SK-N-SH (cell line): ENCODE measurements at regions not wholly inside any gene's neighbourhood (a gene's known extent, or its start where the extent isn't known, plus 50 kb on each side); places are given as distances from the start of the nearest gene placed in this dataset.

Experiments used
- CTCF ChIA-PET: fragments of 300-600, 350-600 bp; formaldehyde crosslinking; extraction: SDS; loops from one replicate; lab custom pipeline; 2021; lab: Yijun Ruan, JAX
- POLR2A ChIA-PET: fragments of 350-600 bp; sonication (Branson Sonifier 250); formaldehyde crosslinking; extraction: SDS; loops from one replicate; lab custom pipeline; 2020; ENCODE audit warnings: antibody characterized with exemption, inconsistent platforms; lab: Yijun Ruan, JAX
- DNase-seq: peaks from one replicate; pipeline ENCODE4 v3.0.0; 2012
- H2AFZ ChIP-seq: fragments of 200-600 bp; sonication (generic); 2 replicates; pipeline ENCODE4 v1.8.1; 2016; ENCODE audit warnings: antibody characterized with exemption, mild to moderate bottlenecking, low read depth
- H3F3A ChIP-seq: fragments of 200-600 bp; sonication (generic); replicated peaks from 2 replicates; pipeline ENCODE3; 2016; ENCODE audit warnings: antibody characterized with exemption, mild to moderate bottlenecking; ENCODE audit not compliant: insufficient read depth
- H3K27ac ChIP-seq, 2 experiments: fragments of 200-500 bp in 1 of 2; fragments of 200-600 bp in 1 of 2; sonication (Bioruptor generic) in 1 of 2; sonication (generic), shearing (Covaris generic) in 1 of 2; 2 replicates each; pipeline versions ENCODE4 v1.5.1 to v1.6.1; 2014 to 2016; ENCODE audit warnings: low read depth in 2 of 2, inconsistent platforms in 1 of 2, low read length in 1 of 2, mild to moderate bottlenecking in 1 of 2, mixed read lengths in 1 of 2
- H3K27me3 ChIP-seq: fragments of 200-600 bp; sonication (generic), shearing (Covaris generic); 2 replicates; pipeline ENCODE4 v1.6.1; 2016; ENCODE audit warnings: mixed run types; ENCODE audit not compliant: insufficient read depth
- H3K36me3 ChIP-seq, 2 experiments: fragments of 200-500 bp in 1 of 2; fragments of 200-600 bp in 1 of 2; sonication (Bioruptor generic) in 1 of 2; sonication (generic) in 1 of 2; replicated peaks in 1 of 2; 2 replicates each; pipeline versions ENCODE3 to v1.5.1; 2014 to 2016; ENCODE audit warnings: low read length in 1 of 2, mild to moderate bottlenecking in 1 of 2; ENCODE audit not compliant: insufficient read depth in 2 of 2, control insufficient read depth in 1 of 2
- H3K4me1 ChIP-seq, 2 experiments: fragments of 200-500 bp in 1 of 2; fragments of 200-600 bp in 1 of 2; sonication (Bioruptor generic) in 1 of 2; sonication (generic), shearing (Covaris generic) in 1 of 2; 2 replicates each; pipeline versions ENCODE4 v1.5.1 to v1.6.1; 2014 to 2016; ENCODE audit warnings: low read depth in 1 of 2, low read length in 1 of 2, mixed run types in 1 of 2; ENCODE audit not compliant: insufficient read depth in 2 of 2, control insufficient read depth in 1 of 2
- H3K4me2 ChIP-seq: fragments of 200-600 bp; sonication (generic), shearing (Covaris generic); 2 replicates; pipeline ENCODE4 v1.6.1; 2017; ENCODE audit warnings: mixed run types
- H3K4me3 ChIP-seq, 2 experiments: fragments of 200-500 bp in 1 of 2; fragments of 200-600 bp in 1 of 2; sonication (Bioruptor generic) in 1 of 2; sonication (generic), shearing (Covaris generic) in 1 of 2; 2 replicates each; pipeline versions ENCODE4 v1.5.1 to v1.8.1; 2014 to 2016; ENCODE audit warnings: low read depth in 2 of 2, inconsistent platforms in 1 of 2, low read length in 1 of 2, mild to moderate bottlenecking in 1 of 2, mixed read lengths in 1 of 2, moderate library complexity in 1 of 2
- H3K79me2 ChIP-seq: fragments of 200-600 bp; sonication (generic); 2 replicates; pipeline ENCODE4 v1.8.1; 2017; ENCODE audit warnings: mild to moderate bottlenecking; ENCODE audit not compliant: insufficient read depth
- H3K9ac ChIP-seq: fragments of 200-600 bp; sonication (generic); 2 replicates; pipeline ENCODE4 v1.6.1; 2017; ENCODE audit warnings: mixed run types
- H3K9me2 ChIP-seq: fragments of 200-600 bp; sonication (generic); 2 replicates; pipeline ENCODE4 v1.6.1; 2017; ENCODE audit warnings: mixed run types
- H3K9me3 ChIP-seq: fragments of 200-600 bp; sonication (generic); 2 replicates; pipeline ENCODE4 v1.6.1; 2017; ENCODE audit warnings: mixed run types, mild to moderate bottlenecking, moderate library complexity
- H4K20me1 ChIP-seq: fragments of 200-600 bp; sonication (generic); 2 replicates; pipeline ENCODE4 v1.6.1; 2017; ENCODE audit warnings: mild to moderate bottlenecking, mixed run types; ENCODE audit not compliant: insufficient read depth
- CHD2 ChIP-seq: fragments of 150-350 bp; IDR thresholded peaks from 2 replicates; pipeline ENCODE4 v1.6.1; 2018; ENCODE audit warnings: low read length; ENCODE audit not compliant: partially characterized antibody
- EP300 ChIP-seq, 2 experiments: IDR thresholded peaks; 2 replicates each; pipeline versions ENCODE4 v1.4.0 to v1.6.1; 2012; ENCODE audit warnings: borderline replicate concordance in 1 of 2, low read depth in 1 of 2, low read length in 1 of 2
- EZH2phosphoT487 ChIP-seq: fragments of 200-600 bp; sonication (generic); IDR thresholded peaks from 2 replicates; pipeline ENCODE4 v1.6.1; 2017; ENCODE audit warnings: low read depth, mixed run types, mild to moderate bottlenecking, antibody characterized with exemption, moderate library complexity, borderline replicate concordance
- FOXJ3 ChIP-seq: sonication (generic); formaldehyde crosslinking; IDR thresholded peaks from 2 replicates; pipeline ENCODE4 v1.5.1; 2020; ENCODE audit warnings: mild to moderate bottlenecking, missing genetic modification reagents
- GATA2 ChIP-seq: sonication (generic); formaldehyde crosslinking; IDR thresholded peaks from 2 replicates; pipeline ENCODE4 v1.5.0; 2020; ENCODE audit warnings: mild to moderate bottlenecking, missing genetic modification reagents
- JUND ChIP-seq: IDR thresholded peaks from 2 replicates; pipeline ENCODE4 v1.4.0; 2012
- MXI1 ChIP-seq: IDR thresholded peaks from 2 replicates; pipeline ENCODE4 v1.6.1; 2012; ENCODE audit warnings: mild to moderate bottlenecking, low read depth, low read length, improper control_type of control experiment
- NFIC ChIP-seq: IDR thresholded peaks from 2 replicates; pipeline ENCODE4 v1.4.0; 2012; ENCODE audit warnings: borderline replicate concordance
- NRF1 ChIP-seq: IDR thresholded peaks from 2 replicates; pipeline ENCODE4 v1.6.1; 2012; ENCODE audit warnings: low read depth, mild to moderate bottlenecking, low read length
- POLR2AphosphoS5 ChIP-seq: IDR thresholded peaks from 2 replicates; pipeline ENCODE4 v1.6.1; 2012; ENCODE audit warnings: low read depth, low read length
- RCOR1 ChIP-seq: fragments of 150-350 bp; IDR thresholded peaks from 2 replicates; pipeline ENCODE4 v1.6.1; 2017; ENCODE audit warnings: antibody characterized with exemption, low read length
- RFX5 ChIP-seq: IDR thresholded peaks from 2 replicates; pipeline ENCODE4 v1.6.1; 2012; ENCODE audit warnings: mild to moderate bottlenecking, improper control_type of control experiment, low read length
- SIN3A ChIP-seq: IDR thresholded peaks from 2 replicates; pipeline ENCODE4 v1.6.1; 2012; ENCODE audit warnings: low read depth, mild to moderate bottlenecking, low read length, moderate library complexity, borderline replicate concordance
- USF1 ChIP-seq: IDR thresholded peaks from 2 replicates; pipeline ENCODE4 v1.4.0; 2012; ENCODE audit warnings: low read depth, borderline replicate concordance
- WGBS: methylation state at CpG from one replicate; pipeline ENCODE4 v1.1.6; 2017; ENCODE audit warnings: low lambda C conversion rate; 5-methylcytosine and 5-hydroxymethylcytosine counted together
- TF ChIP-seq, protein P1 (sequence below): IDR thresholded peaks from 2 replicates; pipeline ENCODE4 v1.4.0; 2012; ENCODE audit warnings: low read depth, borderline replicate concordance
- TF ChIP-seq, protein P2 (sequence below): fragments of 200-600 bp; sonication (generic); IDR thresholded peaks from 2 replicates; pipeline ENCODE4 v1.6.1; 2017; ENCODE audit warnings: antibody characterized with exemption, mild to moderate bottlenecking, moderate library complexity
- TF ChIP-seq, protein P3 (sequence below): fragments of 150-350 bp; IDR thresholded peaks from 2 replicates; pipeline ENCODE4 v1.6.1; 2017; ENCODE audit warnings: antibody characterized with exemption, low read length, low read depth, borderline replicate concordance
- TF ChIP-seq, protein P4 (sequence below): IDR thresholded peaks from 2 replicates; pipeline ENCODE4; 2012

- Histone ChIP-seq H3F3A (no peaks in the 10 kb centered on the region), H3K36me3 (no peaks in the 10 kb centered on the region), H3K9ac (no peak overlapping the region), H3K9me2 (no peaks in the 10 kb centered on the region), H3K4me1 (no peaks in the 10 kb centered on the region; a peak in 1 of 4 replicates), H4K20me1 (no peaks in the 10 kb centered on the region), H3K4me2 (no peak overlapping the region), H3K79me2 (no peaks in the 10 kb centered on the region), H3K4me3 (no peak overlapping the region), H2AFZ (no peak overlapping the region), H3K27me3 (no peaks in the 10 kb centered on the region), H3K27ac (no peak overlapping the region), H3K9me3 (no peaks in the 10 kb centered on the region)
- CTCF ChIA-PET, result interaction anchor here (1.4 to 4.9 kb wide), 3 partner anchors 11 to 364 kb away, joined by 4 to 21 read pairs (median 5); no protein-coding TSS in a partner anchor
- POLR2A ChIA-PET, result no interaction called here
- TF ChIP-seq EP300 (IDR thresholded peaks at IDR 0.05; ENCODE audit: borderline replicate concordance in 1 of 2, low read depth in 1 of 2, low read length in 1 of 2), result peak in 1 of 2 experiments; percentile 66; a peak in 1 of 4 replicates
- TF ChIP-seq NFIC, result no peak
- no peak for TF ChIP-seq MXI1
- TF ChIP-seq SIN3A, result no peak
- peak; percentile 87 for TF ChIP-seq RCOR1
- peak; percentile 93 for TF ChIP-seq GATA2 (CRISPR knock-in tag)
- no peak for TF ChIP-seq EZH2phosphoT487
- TF ChIP-seq NRF1, result no peak
- no peak for TF ChIP-seq JUND
- no peak for TF ChIP-seq POLR2AphosphoS5
- TF ChIP-seq, protein P1, sequence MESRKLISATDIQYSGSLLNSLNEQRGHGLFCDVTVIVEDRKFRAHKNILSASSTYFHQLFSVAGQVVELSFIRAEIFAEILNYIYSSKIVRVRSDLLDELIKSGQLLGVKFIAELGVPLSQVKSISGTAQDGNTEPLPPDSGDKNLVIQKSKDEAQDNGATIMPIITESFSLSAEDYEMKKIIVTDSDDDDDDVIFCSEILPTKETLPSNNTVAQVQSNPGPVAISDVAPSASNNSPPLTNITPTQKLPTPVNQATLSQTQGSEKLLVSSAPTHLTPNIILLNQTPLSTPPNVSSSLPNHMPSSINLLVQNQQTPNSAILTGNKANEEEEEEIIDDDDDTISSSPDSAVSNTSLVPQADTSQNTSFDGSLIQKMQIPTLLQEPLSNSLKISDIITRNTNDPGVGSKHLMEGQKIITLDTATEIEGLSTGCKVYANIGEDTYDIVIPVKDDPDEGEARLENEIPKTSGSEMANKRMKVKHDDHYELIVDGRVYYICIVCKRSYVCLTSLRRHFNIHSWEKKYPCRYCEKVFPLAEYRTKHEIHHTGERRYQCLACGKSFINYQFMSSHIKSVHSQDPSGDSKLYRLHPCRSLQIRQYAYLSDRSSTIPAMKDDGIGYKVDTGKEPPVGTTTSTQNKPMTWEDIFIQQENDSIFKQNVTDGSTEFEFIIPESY, result no peak
- TF ChIP-seq, protein P2, sequence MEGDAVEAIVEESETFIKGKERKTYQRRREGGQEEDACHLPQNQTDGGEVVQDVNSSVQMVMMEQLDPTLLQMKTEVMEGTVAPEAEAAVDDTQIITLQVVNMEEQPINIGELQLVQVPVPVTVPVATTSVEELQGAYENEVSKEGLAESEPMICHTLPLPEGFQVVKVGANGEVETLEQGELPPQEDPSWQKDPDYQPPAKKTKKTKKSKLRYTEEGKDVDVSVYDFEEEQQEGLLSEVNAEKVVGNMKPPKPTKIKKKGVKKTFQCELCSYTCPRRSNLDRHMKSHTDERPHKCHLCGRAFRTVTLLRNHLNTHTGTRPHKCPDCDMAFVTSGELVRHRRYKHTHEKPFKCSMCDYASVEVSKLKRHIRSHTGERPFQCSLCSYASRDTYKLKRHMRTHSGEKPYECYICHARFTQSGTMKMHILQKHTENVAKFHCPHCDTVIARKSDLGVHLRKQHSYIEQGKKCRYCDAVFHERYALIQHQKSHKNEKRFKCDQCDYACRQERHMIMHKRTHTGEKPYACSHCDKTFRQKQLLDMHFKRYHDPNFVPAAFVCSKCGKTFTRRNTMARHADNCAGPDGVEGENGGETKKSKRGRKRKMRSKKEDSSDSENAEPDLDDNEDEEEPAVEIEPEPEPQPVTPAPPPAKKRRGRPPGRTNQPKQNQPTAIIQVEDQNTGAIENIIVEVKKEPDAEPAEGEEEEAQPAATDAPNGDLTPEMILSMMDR, result no peak
- 0 out of 2 replicates have a peak, but pooled peaks have one; percentile 22 for TF ChIP-seq FOXJ3 (CRISPR knock-in tag)
- DNase-seq, result peak; percentile 4
- 43% methylated on average over 2 of the region's 2 CpGs for WGBS
Measured at GRCh38 chr12:91343010-91343409, 160.4 kb upstream of the DCN start.

DNA sequence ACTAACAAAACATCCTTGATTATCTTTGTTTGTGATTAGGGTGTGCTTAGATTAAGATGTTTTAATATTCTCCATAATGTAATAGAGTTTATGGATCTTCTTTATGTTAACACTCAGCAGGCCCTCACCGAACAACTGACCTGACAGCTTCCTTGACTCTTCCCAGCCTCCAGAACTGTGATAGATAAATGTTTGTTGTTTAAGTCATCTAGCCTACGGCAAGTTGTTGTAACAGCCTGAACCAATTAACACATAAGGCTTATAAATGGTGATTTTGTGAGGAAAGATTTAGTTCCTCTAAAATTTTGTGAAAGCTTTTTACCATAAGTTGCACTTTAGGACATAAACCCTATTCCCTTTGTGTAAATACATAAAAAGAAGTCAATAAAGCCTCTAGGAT, 156.5 kb upstream of the DCN start:
- CTCF ChIA-PET, result interaction anchor here (0.6 to 1.3 kb wide), 4 partner anchors 13 to 395 kb away, joined by 3 to 7 read pairs (median 4); no protein-coding TSS in a partner anchor
- Histone ChIP-seq H3K27me3 (no peaks in the 10 kb centered on the region), H3K36me3 (no peaks in the 10 kb centered on the region), H4K20me1 (no peaks in the 10 kb centered on the region), H3K79me2 (no peaks in the 10 kb centered on the region), H3K4me1 (no peaks in the 10 kb centered on the region; a peak in 1 of 4 replicates), H3K9ac (no peak overlapping the region), H2AFZ (no peak overlapping the region), H3F3A (no peaks in the 10 kb centered on the region), H3K27ac (no peak overlapping the region), H3K4me3 (no peak overlapping the region), H3K9me3 (no peaks in the 10 kb centered on the region), H3K9me2 (no peaks in the 10 kb centered on the region), H3K4me2 (no peak overlapping the region)
- DNase-seq, result no peak
- POLR2A ChIA-PET, result no interaction called here
- WGBS, result 52% methylated on average over 2 of the region's 2 CpGs
- TF ChIP-seq RFX5, result no peak
- TF ChIP-seq, protein P1, result no peak
- TF ChIP-seq SIN3A, result no peak
- TF ChIP-seq MXI1, result no peak
- TF ChIP-seq CHD2, result no peak
- TF ChIP-seq, protein P3, sequence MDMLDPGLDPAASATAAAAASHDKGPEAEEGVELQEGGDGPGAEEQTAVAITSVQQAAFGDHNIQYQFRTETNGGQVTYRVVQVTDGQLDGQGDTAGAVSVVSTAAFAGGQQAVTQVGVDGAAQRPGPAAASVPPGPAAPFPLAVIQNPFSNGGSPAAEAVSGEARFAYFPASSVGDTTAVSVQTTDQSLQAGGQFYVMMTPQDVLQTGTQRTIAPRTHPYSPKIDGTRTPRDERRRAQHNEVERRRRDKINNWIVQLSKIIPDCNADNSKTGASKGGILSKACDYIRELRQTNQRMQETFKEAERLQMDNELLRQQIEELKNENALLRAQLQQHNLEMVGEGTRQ, result no peak
- TF ChIP-seq, protein P4, sequence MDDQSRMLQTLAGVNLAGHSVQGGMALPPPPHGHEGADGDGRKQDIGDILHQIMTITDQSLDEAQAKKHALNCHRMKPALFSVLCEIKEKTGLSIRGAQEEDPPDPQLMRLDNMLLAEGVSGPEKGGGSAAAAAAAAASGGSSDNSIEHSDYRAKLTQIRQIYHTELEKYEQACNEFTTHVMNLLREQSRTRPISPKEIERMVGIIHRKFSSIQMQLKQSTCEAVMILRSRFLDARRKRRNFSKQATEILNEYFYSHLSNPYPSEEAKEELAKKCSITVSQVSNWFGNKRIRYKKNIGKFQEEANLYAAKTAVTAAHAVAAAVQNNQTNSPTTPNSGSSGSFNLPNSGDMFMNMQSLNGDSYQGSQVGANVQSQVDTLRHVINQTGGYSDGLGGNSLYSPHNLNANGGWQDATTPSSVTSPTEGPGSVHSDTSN, result no peak
- TF ChIP-seq POLR2AphosphoS5, result no peak
- no peak for TF ChIP-seq USF1
